PC-3 (cell line): ENCODE measurements at regions not wholly inside any gene's neighbourhood (a gene's known extent, or its start where the extent isn't known, plus 50 kb on each side); places are given as distances from the start of the nearest gene placed in this dataset.

Source experiments
- EZH2 ChIP-seq: fragments of 300-600 bp; sonication (generic); IDR thresholded peaks from one replicate; pipeline ENCODE4 v1.6.1; 2017; ENCODE audit warnings: antibody characterized with exemption, mild to moderate bottlenecking, low read length; ENCODE audit not compliant: unreplicated experiment
- EZH2phosphoT487 ChIP-seq: fragments of 300-600 bp; sonication (generic); IDR thresholded peaks from 2 replicates; pipeline ENCODE4 v1.6.1; 2018; ENCODE audit warnings: mild to moderate bottlenecking, antibody characterized with exemption, low read length, borderline replicate concordance
- TF ChIP-seq, protein P1 (sequence below): fragments of 300-600 bp; sonication (generic); conservative IDR thresholded peaks from 2 replicates; pipeline ENCODE4 v1.5.1; 2017; ENCODE audit warnings: antibody characterized with exemption, low read depth, mild to moderate bottlenecking, low read length

DNA sequence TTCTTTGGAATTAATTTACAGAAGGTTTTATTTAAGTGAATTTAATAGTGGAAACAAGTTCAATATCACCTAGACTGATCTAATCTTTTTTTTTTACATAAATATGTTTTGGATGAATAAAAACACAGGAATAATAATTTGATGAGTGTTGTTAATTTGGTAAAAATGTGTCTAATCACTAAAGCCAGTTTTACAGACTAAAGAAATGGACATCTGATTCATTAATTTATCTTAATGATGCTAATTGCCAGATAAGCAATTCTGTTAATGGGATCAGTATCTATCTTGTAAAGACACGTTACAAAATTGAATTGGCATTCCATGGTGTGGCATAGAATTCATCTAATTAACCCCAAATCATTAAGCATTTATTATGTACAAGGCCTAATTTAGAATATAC is 743.3 kb upstream of the CDH6 start:
- TF ChIP-seq, protein P1, sequence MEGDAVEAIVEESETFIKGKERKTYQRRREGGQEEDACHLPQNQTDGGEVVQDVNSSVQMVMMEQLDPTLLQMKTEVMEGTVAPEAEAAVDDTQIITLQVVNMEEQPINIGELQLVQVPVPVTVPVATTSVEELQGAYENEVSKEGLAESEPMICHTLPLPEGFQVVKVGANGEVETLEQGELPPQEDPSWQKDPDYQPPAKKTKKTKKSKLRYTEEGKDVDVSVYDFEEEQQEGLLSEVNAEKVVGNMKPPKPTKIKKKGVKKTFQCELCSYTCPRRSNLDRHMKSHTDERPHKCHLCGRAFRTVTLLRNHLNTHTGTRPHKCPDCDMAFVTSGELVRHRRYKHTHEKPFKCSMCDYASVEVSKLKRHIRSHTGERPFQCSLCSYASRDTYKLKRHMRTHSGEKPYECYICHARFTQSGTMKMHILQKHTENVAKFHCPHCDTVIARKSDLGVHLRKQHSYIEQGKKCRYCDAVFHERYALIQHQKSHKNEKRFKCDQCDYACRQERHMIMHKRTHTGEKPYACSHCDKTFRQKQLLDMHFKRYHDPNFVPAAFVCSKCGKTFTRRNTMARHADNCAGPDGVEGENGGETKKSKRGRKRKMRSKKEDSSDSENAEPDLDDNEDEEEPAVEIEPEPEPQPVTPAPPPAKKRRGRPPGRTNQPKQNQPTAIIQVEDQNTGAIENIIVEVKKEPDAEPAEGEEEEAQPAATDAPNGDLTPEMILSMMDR = no peak
- TF ChIP-seq EZH2 (no peak), EZH2phosphoT487 (no peak)
